Liver (tissue), 8 donors: ENCODE measurements at regions not wholly inside any gene's neighbourhood (a gene's known extent, or its start where the extent isn't known, plus 50 kb on each side); places are given as distances from the start of the nearest gene placed in this dataset.

Experiments used
- DNase-seq: peaks from one replicate; pipeline ENCODE4 v3.0.0-alpha.2; 2017; ENCODE audit warnings: low spot score
- H3K27ac ChIP-seq, 2 donors: one replicate each; pipeline ENCODE4 v1.7.0; 2013; ENCODE audit warnings: inconsistent platforms in 2 of 2, low read length in 2 of 2, control low read depth in 1 of 2, low read depth in 1 of 2, mild to moderate bottlenecking in 1 of 2
- H3K27me3 ChIP-seq, 4 donors: one replicate each; pipeline versions ENCODE4 v1.6.1 to v1.7.0; 2013; ENCODE audit warnings: low read length in 3 of 4, inconsistent platforms in 1 of 4, mild to moderate bottlenecking in 1 of 4, moderate library complexity in 1 of 4; ENCODE audit not compliant: control insufficient read depth in 4 of 4, insufficient read depth in 4 of 4
- H3K36me3 ChIP-seq, 4 donors: one replicate each; pipeline versions ENCODE4 v1.6.1 to v1.7.0; 2013; ENCODE audit warnings: low read length in 3 of 4, mild to moderate bottlenecking in 3 of 4, low read depth in 1 of 4, moderate library complexity in 1 of 4; ENCODE audit not compliant: control insufficient read depth in 4 of 4, insufficient read depth in 3 of 4
- H3K4me1 ChIP-seq, 4 donors: one replicate each; pipeline versions ENCODE4 v1.6.1 to v1.7.0; 2013; ENCODE audit warnings: low read length in 3 of 4, mild to moderate bottlenecking in 3 of 4, moderate library complexity in 1 of 4; ENCODE audit not compliant: control insufficient read depth in 4 of 4, insufficient read depth in 4 of 4
- H3K4me3 ChIP-seq, 3 donors: one replicate each; pipeline versions ENCODE4 v1.6.1 to v1.7.0; 2013; ENCODE audit warnings: low read length in 3 of 3, control low read depth in 1 of 3, low read depth in 1 of 3, mild to moderate bottlenecking in 1 of 3
- H3K9ac ChIP-seq, 2 donors: one replicate each; pipeline ENCODE4 v1.7.0; 2013; ENCODE audit warnings: low read length in 2 of 2, mild to moderate bottlenecking in 2 of 2, moderate library complexity in 2 of 2, control low read depth in 1 of 2, low read depth in 1 of 2
- H3K9me3 ChIP-seq, 4 donors: one replicate each; pipeline versions ENCODE4 v1.6.1 to v1.7.0; 2013; ENCODE audit warnings: low read length in 3 of 4; ENCODE audit not compliant: control insufficient read depth in 4 of 4
- EGR1 ChIP-seq, 2 donors: IDR thresholded peaks; 2 replicates each; pipeline ENCODE4 v1.6.1; 2016 to 2018; ENCODE audit warnings: antibody characterized with exemption in 2 of 2, low read depth in 2 of 2
- FOXA1 ChIP-seq: IDR thresholded peaks from 2 replicates; pipeline ENCODE4 v1.6.1; 2016; ENCODE audit warnings: antibody characterized with exemption
- FOXA2 ChIP-seq: IDR thresholded peaks from 2 replicates; pipeline ENCODE4 v1.6.1; 2016; ENCODE audit warnings: antibody characterized with exemption
- GABPA ChIP-seq, 2 donors: IDR thresholded peaks in 1 of 2; conservative IDR thresholded peaks in 1 of 2; 2 replicates each; pipeline ENCODE4 v1.6.1; 2016; ENCODE audit warnings: antibody characterized with exemption in 2 of 2, mild to moderate bottlenecking in 1 of 2, moderate library complexity in 1 of 2
- HNF4A ChIP-seq, 2 donors: conservative IDR thresholded peaks; 2 replicates each; pipeline ENCODE4 v1.6.1; 2016; ENCODE audit warnings: antibody characterized with exemption in 2 of 2, mild to moderate bottlenecking in 2 of 2
- HNF4G ChIP-seq: IDR thresholded peaks from 2 replicates; pipeline ENCODE4 v1.6.1; 2016; ENCODE audit warnings: antibody characterized with exemption
- JUND ChIP-seq, 2 donors: IDR thresholded peaks; 2 replicates each; pipeline ENCODE4 v1.6.1; 2016; ENCODE audit warnings: antibody characterized with exemption in 2 of 2
- MAX ChIP-seq: IDR thresholded peaks from 2 replicates; pipeline ENCODE4 v1.6.1; 2016; ENCODE audit warnings: antibody characterized with exemption
- NR2F2 ChIP-seq: IDR thresholded peaks from 2 replicates; pipeline ENCODE4 v1.6.1; 2016; ENCODE audit warnings: antibody characterized with exemption
- RAD21 ChIP-seq, 2 donors: IDR thresholded peaks; 2 replicates each; pipeline ENCODE4 v1.6.1; 2016; ENCODE audit warnings: antibody characterized with exemption in 2 of 2, mild to moderate bottlenecking in 2 of 2
- RXRA ChIP-seq, 2 donors: IDR thresholded peaks; 2 replicates each; pipeline ENCODE4 v1.6.1; 2017 to 2018; ENCODE audit warnings: antibody characterized with exemption in 2 of 2, mild to moderate bottlenecking in 1 of 2
- TAF1 ChIP-seq: conservative IDR thresholded peaks from 2 replicates; pipeline ENCODE4 v1.6.1; 2016; ENCODE audit warnings: antibody characterized with exemption, mild to moderate bottlenecking
- YY1 ChIP-seq: IDR thresholded peaks from 2 replicates; pipeline ENCODE4 v1.6.1; 2016; ENCODE audit warnings: antibody characterized with exemption, mild to moderate bottlenecking
- ZBTB33 ChIP-seq: IDR thresholded peaks from 2 replicates; pipeline ENCODE4 v1.6.1; 2016; ENCODE audit warnings: antibody characterized with exemption
- WGBS: extraction: QIAGEN DNeasy Blood & Tissue Kit; methylation state at CpG from one replicate; pipeline ENCODE4 v1.1.7; 2013; 5-methylcytosine and 5-hydroxymethylcytosine counted together
- TF ChIP-seq, protein P1 (sequence below): IDR thresholded peaks from 2 replicates; pipeline ENCODE4 v1.6.1; 2016; ENCODE audit warnings: antibody characterized with exemption
- TF ChIP-seq, protein P2 (sequence below): fragments of 150-350 bp; IDR thresholded peaks from 2 replicates; pipeline ENCODE4 v1.5.1; 2017; ENCODE audit warnings: improper control_type of control experiment, low read depth, low read length; ENCODE audit not compliant: missing input control
- donor health status: healthy.
- donor health status: healthy.
- donor health status: healthy.
- donor health status: healthy.
- donor health status: healthy.

GRCh38 chr5:2011481-2012411 lies 129.0 kb upstream of the IRX4 start:
- Histone ChIP-seq H3K27ac (no peak overlapping the region), H3K4me1 (no peaks in the 10 kb centered on the region), H3K9me3 (no peaks in the 10 kb centered on the region), H3K36me3 (no peaks in the 10 kb centered on the region), H3K4me3 (no peak overlapping the region), H3K9ac (no peak overlapping the region), H3K27me3 (no peaks in the 10 kb centered on the region)
- WGBS: 67% methylated on average over 18 of the region's 18 CpGs
- TF ChIP-seq HNF4G (no peak), NR2F2 (no peak), RXRA (IDR thresholded peaks at IDR 0.05) (no peak), FOXA1 (no peak), MAX (no peak), HNF4A (conservative IDR thresholded peaks at IDR 0.05) (no peak), RAD21 (IDR thresholded peaks at IDR 0.05) (no peak), TAF1 (no peak), JUND (IDR thresholded peaks at IDR 0.05) (no peak), ZBTB33 (no peak)
- no peak for DNase-seq

- H3K4me3 ChIP-seq: no peak overlapping the region
- no peaks in the 10 kb centered on the region for H3K27me3 ChIP-seq
- no peaks in the 10 kb centered on the region for H3K36me3 ChIP-seq
- WGBS: 61% methylated on average over 3 of the region's 3 CpGs
- no peak overlapping the region for H3K9ac ChIP-seq
- DNase-seq: no peak
- no peak overlapping the region for H3K27ac ChIP-seq
- TF ChIP-seq NR2F2: no peak
- TF ChIP-seq TAF1: no peak
- TF ChIP-seq GABPA (IDR thresholded peaks at IDR 0.05 in 1 of 2, conservative IDR thresholded peaks at IDR 0.05 in 1 of 2): no peak
- TF ChIP-seq YY1: no peak
- no peak for TF ChIP-seq EGR1 (IDR thresholded peaks at IDR 0.05; ENCODE audit: low read depth in 2 of 2)
- no peak for TF ChIP-seq FOXA2
- TF ChIP-seq FOXA1: no peak
- TF ChIP-seq, protein P1, sequence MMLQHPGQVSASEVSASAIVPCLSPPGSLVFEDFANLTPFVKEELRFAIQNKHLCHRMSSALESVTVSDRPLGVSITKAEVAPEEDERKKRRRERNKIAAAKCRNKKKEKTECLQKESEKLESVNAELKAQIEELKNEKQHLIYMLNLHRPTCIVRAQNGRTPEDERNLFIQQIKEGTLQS: no peak
- TF ChIP-seq, protein P2, sequence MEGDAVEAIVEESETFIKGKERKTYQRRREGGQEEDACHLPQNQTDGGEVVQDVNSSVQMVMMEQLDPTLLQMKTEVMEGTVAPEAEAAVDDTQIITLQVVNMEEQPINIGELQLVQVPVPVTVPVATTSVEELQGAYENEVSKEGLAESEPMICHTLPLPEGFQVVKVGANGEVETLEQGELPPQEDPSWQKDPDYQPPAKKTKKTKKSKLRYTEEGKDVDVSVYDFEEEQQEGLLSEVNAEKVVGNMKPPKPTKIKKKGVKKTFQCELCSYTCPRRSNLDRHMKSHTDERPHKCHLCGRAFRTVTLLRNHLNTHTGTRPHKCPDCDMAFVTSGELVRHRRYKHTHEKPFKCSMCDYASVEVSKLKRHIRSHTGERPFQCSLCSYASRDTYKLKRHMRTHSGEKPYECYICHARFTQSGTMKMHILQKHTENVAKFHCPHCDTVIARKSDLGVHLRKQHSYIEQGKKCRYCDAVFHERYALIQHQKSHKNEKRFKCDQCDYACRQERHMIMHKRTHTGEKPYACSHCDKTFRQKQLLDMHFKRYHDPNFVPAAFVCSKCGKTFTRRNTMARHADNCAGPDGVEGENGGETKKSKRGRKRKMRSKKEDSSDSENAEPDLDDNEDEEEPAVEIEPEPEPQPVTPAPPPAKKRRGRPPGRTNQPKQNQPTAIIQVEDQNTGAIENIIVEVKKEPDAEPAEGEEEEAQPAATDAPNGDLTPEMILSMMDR: no peak
- H3K4me1 ChIP-seq: no peaks in the 10 kb centered on the region
- no peaks in the 10 kb centered on the region for H3K9me3 ChIP-seq
Measured at GRCh38 chr5:2010940-2011339, 128.2 kb upstream of the IRX4 start.
